HCT116 (cell line): ENCODE measurements at regions not wholly inside any gene's neighbourhood (a gene's known extent, or its start where the extent isn't known, plus 50 kb on each side); places are given as distances from the start of the nearest gene placed in this dataset.

Source experiments
- ATAC-seq: fragments of 200-7000 bp; cut with Tn5 transposase; 2 replicates; pipeline ENCODE4 v1.9.1; 2020; ENCODE audit warnings: mild to moderate bottlenecking, moderate library complexity
- BruUV-seq: library from RNA; stranded (reverse); fragments of 400-500 nt; replicated peaks from 2 replicates; lab custom pipeline; 2021; lab: Mats Ljungman, UMichigan
- CTCF ChIA-PET: fragments of 300-600 bp; sonication (Branson Sonifier 250); formaldehyde crosslinking; loops from one replicate; lab custom pipeline; 2021; ENCODE audit warnings: antibody characterized with exemption; lab: Charles Lee
- POLR2A ChIA-PET: fragments of 300-600, 350-600 bp; sonication (Branson Sonifier 250); formaldehyde crosslinking; loops from one replicate; lab custom pipeline; 2021; ENCODE audit warnings: antibody characterized with exemption; lab: Charles Lee
- RAD21 ChIA-PET, 2 experiments: fragments of 300-600 bp; sonication (Branson Sonifier 250); formaldehyde crosslinking; loops; one replicate each; lab custom pipeline; 2023; ENCODE audit warnings: low total read pairs in 2 of 2; ENCODE audit not compliant: uncharacterized antibody in 2 of 2, unreplicated experiment in 2 of 2, low non-redundant PET in 1 of 2; lab: Charles Lee
- DNase-seq: peaks from one replicate; pipeline ENCODE4 v3.0.0-alpha.2; 2010; ENCODE audit warnings: low read depth, low spot score
- H2AFZ ChIP-seq: fragments of 200-600 bp; shearing (Covaris generic), sonication (generic); 2 replicates; pipeline ENCODE4 v1.6.1; 2017; ENCODE audit warnings: low read depth, mixed run types, mixed read lengths, antibody characterized with exemption, low read length; ENCODE audit not compliant: poor library complexity, severe bottlenecking
- H3K27ac ChIP-seq: 2 replicates; pipeline ENCODE4 v1.5.1; 2012; ENCODE audit warnings: low read depth, low read length
- H3K27me3 ChIP-seq: fragments of 200-600 bp; sonication (generic); 2 replicates; pipeline ENCODE4 v1.6.1; 2016; ENCODE audit warnings: mixed run types, low read length, mixed read lengths; ENCODE audit not compliant: insufficient read depth
- H3K36me3 ChIP-seq, 2 experiments: fragments of 200-500 bp in 1 of 2; fragments of 200-600 bp in 1 of 2; sonication (Bioruptor generic) in 1 of 2; sonication (generic) in 1 of 2; 2 replicates each; pipeline versions ENCODE4 v1.5.1 to v1.6.1; 2014 to 2016; ENCODE audit warnings: low read length in 2 of 2, inconsistent platforms in 1 of 2, mixed read lengths in 1 of 2, mixed run types in 1 of 2; ENCODE audit not compliant: insufficient read depth in 2 of 2, control insufficient read depth in 1 of 2
- H3K4me1 ChIP-seq, 2 experiments: fragments of 200-600 bp in 1 of 2; sonication (generic) in 1 of 2; 2 replicates each; pipeline versions ENCODE4 v1.5.1 to v1.6.1; 2012 to 2017; ENCODE audit warnings: low read length in 2 of 2, inconsistent platforms in 1 of 2, mild to moderate bottlenecking in 1 of 2, mixed read lengths in 1 of 2, mixed run types in 1 of 2, moderate library complexity in 1 of 2; ENCODE audit not compliant: insufficient read depth in 2 of 2, control insufficient read depth in 1 of 2
- H3K4me2 ChIP-seq: fragments of 200-600 bp; sonication (generic); 2 replicates; pipeline ENCODE4 v1.6.1; 2017; ENCODE audit warnings: mixed run types, low read length, mixed read lengths
- H3K4me3 ChIP-seq, 2 experiments: fragments of 200-600 bp in 1 of 2; sonication (generic) in 1 of 2; replicated peaks in 1 of 2; 2 replicates each; pipeline ENCODE4 v1.5.1; 2011 to 2016; ENCODE audit warnings: low read length in 2 of 2, control low read depth in 1 of 2, low read depth in 1 of 2, mild to moderate bottlenecking in 1 of 2, mixed read lengths in 1 of 2, mixed run types in 1 of 2
- H3K79me2 ChIP-seq: fragments of 200-600 bp; sonication (generic); 2 replicates; pipeline ENCODE4 v1.6.1; 2017; ENCODE audit warnings: mild to moderate bottlenecking, mixed run types, low read length, moderate library complexity, mixed read lengths; ENCODE audit not compliant: insufficient read depth
- H3K9ac ChIP-seq: fragments of 200-600 bp; sonication (generic); 2 replicates; pipeline ENCODE4 v1.6.1; 2016; ENCODE audit warnings: low read length, mixed read lengths
- H3K9me2 ChIP-seq: fragments of 200-600 bp; sonication (generic), shearing (Covaris generic); 2 replicates; pipeline ENCODE4 v1.6.1; 2017; ENCODE audit warnings: mixed run types, mild to moderate bottlenecking, moderate library complexity; ENCODE audit not compliant: insufficient read depth
- H3K9me3 ChIP-seq, 2 experiments: fragments of 200-500 bp in 1 of 2; fragments of 200-600 bp in 1 of 2; sonication (Bioruptor generic) in 1 of 2; sonication (generic) in 1 of 2; 2 replicates each; pipeline ENCODE4 v1.6.1; 2014 to 2017; ENCODE audit warnings: low read length in 2 of 2, mixed read lengths in 2 of 2, inconsistent platforms in 1 of 2, low read depth in 1 of 2, mild to moderate bottlenecking in 1 of 2, mixed run types in 1 of 2, moderate library complexity in 1 of 2; ENCODE audit not compliant: control insufficient read depth in 1 of 2, insufficient read depth in 1 of 2
- H4K20me1 ChIP-seq: fragments of 200-600 bp; sonication (generic), shearing (Covaris generic); 2 replicates; pipeline ENCODE4 v1.6.1; 2017; ENCODE audit warnings: mixed run types, mild to moderate bottlenecking, moderate library complexity; ENCODE audit not compliant: insufficient read depth
- CBX3 ChIP-seq: IDR thresholded peaks from 2 replicates; pipeline ENCODE4 v1.6.1; 2012; ENCODE audit warnings: low read depth
- ELF1 ChIP-seq: IDR thresholded peaks from 2 replicates; pipeline ENCODE4 v1.6.1; 2012; ENCODE audit warnings: low read depth, borderline replicate concordance
- EZH2 ChIP-seq: fragments of 200-600 bp; sonication (generic); IDR thresholded peaks from 2 replicates; pipeline ENCODE4 v1.6.1; 2017; ENCODE audit warnings: antibody characterized with exemption, mixed run types
- JUND ChIP-seq: IDR thresholded peaks from 2 replicates; pipeline ENCODE4 v1.6.1; 2012
- POLR2AphosphoS5 ChIP-seq: IDR thresholded peaks from 2 replicates; pipeline ENCODE4 v1.6.1; 2011; ENCODE audit warnings: mild to moderate bottlenecking, low read depth, low read length, moderate library complexity
- RAD21 ChIP-seq: IDR thresholded peaks from 2 replicates; pipeline ENCODE4 v1.6.1; 2012; ENCODE audit warnings: low read depth, mild to moderate bottlenecking
- REST ChIP-seq: IDR thresholded peaks from 2 replicates; pipeline ENCODE4 v1.6.1; 2012; ENCODE audit warnings: low read depth
- SRF ChIP-seq: IDR thresholded peaks from 2 replicates; pipeline ENCODE4 v1.6.1; 2012; ENCODE audit warnings: low read depth
- YY1 ChIP-seq: IDR thresholded peaks from 2 replicates; pipeline ENCODE4 v1.6.1; 2011; ENCODE audit warnings: low read length, low read depth, moderate library complexity, mild to moderate bottlenecking; ENCODE audit not compliant: insufficient replicate concordance; ENCODE audit errors: extremely low read depth
- ZBTB33 ChIP-seq: IDR thresholded peaks from 2 replicates; pipeline ENCODE4 v1.6.1; 2011; ENCODE audit warnings: mild to moderate bottlenecking, low read length, moderate library complexity; ENCODE audit not compliant: insufficient replicate concordance; ENCODE audit errors: extremely low read depth
- intact Hi-C: fragments of 100-400 bp; cut with micrococcal nuclease; formaldehyde crosslinking; loops from 2 replicates; pipeline ENCODE4 v1.10.0; 2022

GRCh38 chr12:119255314-119255713, 76.6 kb downstream of the HSPB8 start:
- CTCF ChIA-PET = interaction anchor here (1.0 kb wide), 2 partner anchors 20 kb away, joined by 3 read pairs; no protein-coding TSS in a partner anchor
- H3K79me2 ChIP-seq = no peaks in the 10 kb centered on the region
- intact Hi-C loops = no loop called here
- no peaks in the 10 kb centered on the region for H3K4me1 ChIP-seq
- POLR2A ChIA-PET = no interaction called here
- no peak overlapping the region for H2AFZ ChIP-seq
- H3K27me3 ChIP-seq = peaks cover 42% of the 10 kb centered on the region
- H3K36me3 ChIP-seq = no peaks in the 10 kb centered on the region
- H4K20me1 ChIP-seq = no peaks in the 10 kb centered on the region; the same call in 1 of the 2 replicates
- no TSS peak for BruUV-seq
- DNase-seq (no peak), ATAC-seq (no peak)
- no peak overlapping the region for H3K4me2 ChIP-seq
- TF ChIP-seq JUND = no peak
- no peak for TF ChIP-seq SRF
- no peak for TF ChIP-seq ZBTB33
- no peak for TF ChIP-seq REST
- no peak for TF ChIP-seq CBX3
- no peak for TF ChIP-seq EZH2
- TF ChIP-seq YY1 = no peak
- no peak for TF ChIP-seq POLR2AphosphoS5
- no peak for TF ChIP-seq RAD21
- TF ChIP-seq ELF1 = no peak
- H3K4me3 ChIP-seq = no peak overlapping the region
- no peak overlapping the region for H3K27ac ChIP-seq
- no peaks in the 10 kb centered on the region for H3K9me2 ChIP-seq
- no peaks in the 10 kb centered on the region for H3K9me3 ChIP-seq
- RAD21 ChIA-PET = no interaction called here
- H3K9ac ChIP-seq = no peak overlapping the region
